ENCODE measurements at regions not wholly inside any gene's neighbourhood (a gene's known extent, or its start where the extent isn't known, plus 50 kb on each side); places are given as distances from the start of the nearest gene placed in this dataset.

DNA sequence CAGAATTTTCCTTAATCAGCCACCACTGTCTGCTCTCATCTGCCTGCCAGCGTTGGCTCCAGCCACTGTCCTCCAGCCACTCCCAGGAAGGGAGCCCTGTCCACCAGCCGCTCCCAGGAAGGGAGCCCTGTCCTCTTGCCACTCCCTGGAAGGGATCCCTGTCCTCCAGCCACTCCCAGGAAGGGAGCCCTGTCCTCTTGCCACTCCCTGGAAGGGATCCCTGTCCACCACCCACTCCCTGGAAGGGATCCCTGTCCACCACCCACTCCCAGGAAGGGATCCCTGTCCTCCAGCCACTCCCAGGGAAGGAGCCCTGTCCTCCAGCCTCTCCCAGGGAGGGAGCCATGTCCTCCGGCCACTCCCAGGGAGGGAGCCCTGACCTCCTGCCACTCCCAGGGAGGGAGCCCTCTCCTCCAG, 726.5 kb downstream of the PTPRU start:
- DNase-seq (ENCODE audit: low read depth in 2 of 3, low spot score in 1 of 3): no peak

GRCh38 chr1:29962336-29962735, 726.0 kb downstream of the PTPRU start:
- DNase-seq (ENCODE audit: low read depth in 2 of 3, low spot score in 1 of 3): no peak

DNA sequence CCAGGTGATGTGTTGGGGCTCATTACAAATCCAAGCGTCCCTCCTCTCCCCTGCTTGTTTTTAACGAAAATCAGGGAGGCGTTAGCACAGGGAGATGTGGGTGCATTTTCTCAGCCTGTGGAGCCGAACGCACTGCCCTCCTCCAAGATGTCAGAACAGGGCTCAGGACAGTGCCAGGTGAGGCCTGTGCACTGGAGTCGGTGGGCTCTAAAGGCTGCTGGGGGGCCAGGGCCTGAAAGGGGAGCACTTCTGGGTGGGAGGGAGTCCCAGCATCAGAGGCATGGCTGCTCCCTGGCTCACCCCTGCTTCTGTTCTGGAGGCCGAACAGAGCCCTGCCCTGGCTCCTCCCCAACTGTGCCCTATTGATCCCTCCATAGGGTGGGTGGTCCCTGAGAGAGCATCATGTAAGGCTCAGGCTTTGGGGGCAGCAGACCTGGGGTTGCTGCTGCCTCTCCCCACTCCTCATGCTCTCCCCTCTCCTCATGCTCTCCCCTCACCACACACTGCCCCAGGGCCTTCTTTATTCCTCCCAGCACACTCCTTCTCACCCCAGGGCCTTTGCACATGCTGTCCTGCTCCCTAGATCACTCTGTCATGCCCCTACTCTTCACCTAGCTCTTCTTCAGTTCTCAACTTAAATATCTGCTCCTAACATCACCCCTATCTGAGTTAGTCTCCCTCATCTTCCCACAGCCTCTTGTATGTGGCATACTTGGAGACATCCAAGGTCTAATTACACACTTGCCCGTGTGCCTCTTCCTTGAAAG, 725.2 kb downstream of the PTPRU start:
- no peak for DNase-seq (ENCODE audit: low read depth in 2 of 3, low spot score in 1 of 3)

GRCh38 chr1:29960876-29961275, 724.6 kb downstream of the PTPRU start:
- DNase-seq (ENCODE audit: low read depth in 2 of 3, low spot score in 1 of 3): no peak

DNA sequence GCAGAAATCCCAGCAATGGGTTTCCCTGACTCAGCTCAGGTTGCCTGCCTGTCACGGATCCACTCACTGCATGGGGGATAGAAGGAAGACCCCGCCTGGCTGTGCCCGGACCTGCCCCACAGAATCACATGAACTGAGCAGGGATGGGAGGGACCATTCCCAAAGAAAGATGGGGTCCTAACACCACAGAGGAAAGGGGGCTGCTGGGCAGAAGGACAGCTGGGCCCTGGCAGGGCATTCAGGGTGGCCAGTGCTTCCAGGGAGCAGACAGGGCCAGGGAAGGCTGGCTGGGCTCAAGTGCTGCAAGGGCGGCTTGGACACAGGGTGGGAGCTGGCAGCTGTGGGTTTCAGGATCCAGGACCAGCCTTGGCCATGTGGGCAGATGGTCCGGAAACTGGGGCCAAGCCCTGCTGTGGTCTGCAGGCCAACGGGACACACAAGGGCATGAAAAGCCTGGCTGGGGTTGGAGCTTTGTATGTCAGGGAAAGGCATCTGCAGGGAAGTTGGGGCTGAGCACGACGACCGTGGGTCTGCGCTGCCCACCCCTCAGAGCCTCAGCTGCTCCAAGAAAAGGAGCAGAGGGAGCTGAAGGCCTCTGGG, 723.9 kb downstream of the PTPRU start:
- DNase-seq (ENCODE audit: low read depth in 2 of 3, low spot score in 1 of 3): no peak

GRCh38 chr1:29959356-29959755, 723.0 kb downstream of the PTPRU start:
- no peak for DNase-seq (ENCODE audit: low read depth in 2 of 3, low spot score in 1 of 3)

- DNase-seq (ENCODE audit: low read depth in 2 of 3, low spot score in 1 of 3): no peak
Measured at GRCh38 chr1:29958271-29958670, 721.9 kb downstream of the PTPRU start.

- no peak for DNase-seq (ENCODE audit: low read depth in 2 of 3, low spot score in 1 of 3)
Measured at GRCh38 chr1:29956349-29957030, 720.2 kb downstream of the PTPRU start.

DNA sequence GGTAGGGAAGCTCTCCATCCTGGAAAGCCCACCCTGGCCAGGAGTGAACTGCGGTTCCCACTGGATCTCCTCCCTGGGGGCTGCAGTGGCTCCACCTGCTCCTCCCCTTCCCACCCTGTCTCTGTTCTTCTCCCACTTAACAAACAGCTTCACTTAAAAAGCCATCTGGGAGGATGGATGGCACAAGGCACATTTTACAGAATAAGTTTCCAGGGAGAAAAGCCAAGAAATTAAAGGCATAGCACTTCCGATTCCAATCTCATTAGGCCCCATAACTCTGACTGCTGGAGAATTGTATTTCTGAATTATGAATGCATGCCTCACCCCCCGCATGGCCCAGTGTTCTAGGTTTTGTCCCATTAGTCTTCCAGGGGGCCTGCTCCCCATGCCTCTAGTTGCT, 718.3 kb downstream of the PTPRU start:
- DNase-seq (ENCODE audit: low read depth in 2 of 3, low spot score in 1 of 3): no peak

DNA sequence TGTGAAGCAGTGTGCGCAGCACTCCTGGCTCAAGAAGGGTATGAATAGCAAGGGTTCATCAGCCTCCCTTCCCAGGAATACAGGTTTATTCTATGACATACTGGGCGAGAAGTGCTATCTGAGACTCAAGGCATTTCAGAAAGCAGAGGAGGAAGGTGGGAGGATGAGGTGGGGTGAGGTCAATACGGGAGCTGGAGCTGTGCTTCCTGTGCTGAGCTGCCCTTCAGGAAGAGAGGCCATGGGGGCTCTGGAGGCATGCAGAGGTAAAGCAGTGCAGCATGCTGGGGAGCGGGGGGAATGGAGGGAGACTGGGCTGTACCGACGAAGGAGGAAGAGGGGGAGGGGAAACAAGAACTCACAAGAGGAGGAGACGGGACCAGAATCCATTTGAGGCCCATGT, 717.6 kb downstream of the PTPRU start:
- DNase-seq (ENCODE audit: low read depth in 2 of 3, low spot score in 1 of 3): no peak

DNA sequence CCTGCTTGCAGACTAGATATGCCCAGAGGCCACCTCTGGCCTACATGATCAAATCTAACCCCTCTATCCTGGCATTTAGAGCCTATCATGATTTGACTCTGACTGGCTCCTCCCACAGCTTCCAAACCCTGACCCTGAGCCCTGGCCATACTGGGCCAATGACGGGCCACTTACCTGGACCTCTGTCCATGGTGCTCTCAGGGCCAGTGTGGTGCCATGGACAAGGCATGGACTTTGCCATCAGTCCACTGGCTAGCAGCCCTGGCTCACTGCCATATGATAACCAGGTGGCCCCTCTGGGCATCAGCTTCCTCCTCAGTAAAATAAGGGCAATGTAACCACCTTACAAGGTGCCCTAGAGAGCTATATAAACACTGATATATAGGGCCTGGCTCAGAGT, 713.4 kb downstream of the PTPRU start:
- no peak for DNase-seq (ENCODE audit: low read depth in 2 of 3, low spot score in 1 of 3)

DNA sequence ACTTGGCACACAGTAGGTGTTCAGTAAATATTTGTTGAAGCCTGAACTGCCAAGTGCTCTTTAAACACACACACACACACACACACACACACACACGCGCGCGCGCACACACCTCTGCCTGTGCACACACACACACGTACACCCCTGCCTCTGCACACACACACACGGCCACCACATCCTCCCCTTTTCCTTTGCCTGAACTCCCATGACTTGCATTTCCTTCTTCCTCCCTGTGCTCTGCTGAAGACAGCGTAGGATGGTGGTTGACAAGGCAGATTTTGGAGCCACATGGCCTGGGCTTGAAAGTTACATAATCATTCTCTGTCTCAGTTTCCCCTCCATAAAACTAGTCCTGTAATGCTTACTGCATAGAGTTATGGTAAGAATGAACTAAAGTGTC, 712.3 kb downstream of the PTPRU start:
- no peak for DNase-seq (ENCODE audit: low read depth in 2 of 3, low spot score in 1 of 3)

DNA sequence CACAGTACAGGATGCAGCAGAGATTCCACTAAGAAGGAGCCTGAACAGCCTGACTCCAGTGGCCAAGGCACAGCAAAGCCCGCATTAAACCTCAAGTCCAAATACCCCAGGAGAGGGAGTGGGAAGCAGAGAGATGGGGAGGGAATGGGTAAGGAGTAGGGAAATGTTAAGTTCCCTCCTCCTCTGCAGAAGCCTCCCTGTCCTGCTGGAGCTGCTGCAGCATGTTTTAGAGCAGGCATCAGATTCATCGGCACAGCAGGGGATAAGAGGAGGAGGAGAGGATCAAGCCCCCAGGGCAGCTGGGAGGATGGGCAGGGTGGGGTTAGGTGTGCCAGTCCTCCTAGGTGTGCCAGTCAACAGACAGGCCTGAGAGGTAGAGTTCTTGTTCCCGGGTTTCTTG, 709.7 kb downstream of the PTPRU start:
- DNase-seq (ENCODE audit: low read depth in 2 of 3, low spot score in 1 of 3): no peak

- DNase-seq (ENCODE audit: low read depth in 2 of 3, low spot score in 1 of 3): no peak
Measured at GRCh38 chr1:29945426-29945825, 709.1 kb downstream of the PTPRU start.

GRCh38 chr1:29944253-29944905, 708.1 kb downstream of the PTPRU start:
- DNase-seq (ENCODE audit: low read depth in 2 of 3, low spot score in 1 of 3): no peak

GRCh38 chr1:29943034-29943433, 706.7 kb downstream of the PTPRU start:
- DNase-seq (ENCODE audit: low read depth in 2 of 3, low spot score in 1 of 3): no peak

GRCh38 chr1:29939079-29939478, 702.8 kb downstream of the PTPRU start:
- no peak for DNase-seq (ENCODE audit: low read depth in 2 of 3, low spot score in 1 of 3)

DNA sequence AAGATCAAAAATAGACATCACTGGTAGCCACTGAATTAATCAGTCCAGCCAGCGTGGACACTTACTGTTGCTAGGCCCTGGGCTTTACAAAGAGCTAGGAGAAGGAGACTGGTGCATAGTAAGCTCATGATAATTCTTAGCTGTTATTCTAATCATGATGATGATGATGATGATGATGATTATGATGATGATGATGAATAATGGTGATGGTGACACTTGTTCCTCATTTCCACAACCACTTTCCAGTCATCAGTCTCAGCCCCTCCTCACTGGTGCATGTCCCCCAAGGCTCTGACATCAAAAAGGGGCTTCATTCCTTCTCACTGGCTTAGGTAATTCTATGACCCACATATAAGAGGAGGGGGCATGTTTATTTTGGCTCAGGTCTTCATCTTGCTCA, 701.0 kb downstream of the PTPRU start:
- DNase-seq (ENCODE audit: low read depth in 2 of 3, low spot score in 1 of 3): no peak

GRCh38 chr1:29936031-29936544, 699.8 kb downstream of the PTPRU start:
- DNase-seq (ENCODE audit: low read depth in 2 of 3, low spot score in 1 of 3): no peak

DNA sequence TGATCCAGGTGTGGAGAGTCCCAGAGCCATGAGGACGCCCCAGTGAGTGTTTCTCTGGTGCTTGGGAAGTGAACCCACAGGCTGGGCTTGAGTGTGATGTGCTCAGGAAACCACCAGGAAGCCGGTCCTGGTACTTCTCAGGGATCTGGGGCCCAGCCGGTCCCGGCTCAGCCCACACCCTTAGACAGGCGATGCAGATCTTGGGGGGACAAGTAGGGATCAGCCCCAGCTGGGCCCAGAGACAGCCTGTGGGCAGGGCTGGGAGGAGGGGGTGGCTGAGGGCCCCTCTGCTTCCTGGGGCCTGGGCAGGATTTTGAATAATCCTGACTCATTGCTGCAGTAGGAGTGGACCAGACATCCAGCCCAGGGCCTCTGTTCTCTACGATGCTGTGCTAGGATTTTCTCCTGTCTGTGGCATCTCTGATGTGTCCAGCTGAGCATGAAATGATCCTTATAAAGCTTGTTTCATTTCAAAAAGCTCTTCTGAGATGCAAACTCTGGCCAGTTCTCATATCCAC, 698.0 kb downstream of the PTPRU start:
- no peak for DNase-seq (ENCODE audit: low read depth in 2 of 3, low spot score in 1 of 3)

GRCh38 chr1:29933067-29933466, 696.7 kb downstream of the PTPRU start:
- DNase-seq (ENCODE audit: low read depth in 2 of 3, low spot score in 1 of 3): no peak

Measured in stimulated activated CD4-positive, alpha-beta T cell treated with anti-CD3 and anti-CD28 coated beads, Interleukin-12 subunit alpha, Interleukin-12 subunit beta, amount 100 ng/mL, for 48 hours (primary cell).